H9 (cell line): ENCODE measurements at regions not wholly inside any gene's neighbourhood (a gene's known extent, or its start where the extent isn't known, plus 50 kb on each side); places are given as distances from the start of the nearest gene placed in this dataset.

Source experiments
- DNase-seq: peaks from one replicate; pipeline ENCODE4 v3.0.0-alpha.2; 2017
- H2AFZ ChIP-seq: one replicate; pipeline ENCODE4 v1.6.1; 2013; ENCODE audit warnings: mild to moderate bottlenecking, low read length, control low read depth, moderate library complexity
- H2AK5ac ChIP-seq: 2 replicates; pipeline ENCODE4 v1.6.1; 2013; ENCODE audit warnings: low read length, control low read depth, mixed read lengths; ENCODE audit not compliant: insufficient read length
- H2BK120ac ChIP-seq: one replicate; pipeline ENCODE4 v1.6.1; 2013; ENCODE audit warnings: low read depth, mild to moderate bottlenecking, low read length, control low read depth, inconsistent platforms; ENCODE audit not compliant: poor library complexity, severe bottlenecking
- H2BK12ac ChIP-seq: 2 replicates; pipeline ENCODE4 v1.6.1; 2013; ENCODE audit warnings: low read length, control low read depth, mixed read lengths, low read depth; ENCODE audit not compliant: insufficient read length
- H2BK15ac ChIP-seq: 2 replicates; pipeline ENCODE4 v1.6.1; 2013; ENCODE audit warnings: low read depth, low read length, control low read depth
- H2BK20ac ChIP-seq: one replicate; pipeline ENCODE4 v1.6.1; 2013; ENCODE audit warnings: low read depth, mild to moderate bottlenecking, low read length, control low read depth, inconsistent platforms; ENCODE audit not compliant: poor library complexity, severe bottlenecking
- H2BK5ac ChIP-seq: 2 replicates; pipeline ENCODE4 v1.6.1; 2013; ENCODE audit warnings: low read length, control low read depth, mixed read lengths; ENCODE audit not compliant: insufficient read length
- H3K14ac ChIP-seq: 2 replicates; pipeline ENCODE4 v1.6.1; 2013; ENCODE audit warnings: low read length, control low read depth; ENCODE audit not compliant: insufficient read depth
- H3K18ac ChIP-seq: 2 replicates; pipeline ENCODE4 v1.6.1; 2013; ENCODE audit warnings: low read depth, mild to moderate bottlenecking, mixed read lengths, low read length, control low read depth; ENCODE audit not compliant: insufficient read length
- H3K23ac ChIP-seq: 2 replicates; pipeline ENCODE4 v1.6.1; 2013; ENCODE audit warnings: low read length, control low read depth, mixed read lengths, low read depth; ENCODE audit not compliant: insufficient read length
- H3K23me2 ChIP-seq: 2 replicates; pipeline ENCODE4 v1.6.1; 2013; ENCODE audit warnings: low read depth, mild to moderate bottlenecking, mixed read lengths, low read length, control low read depth; ENCODE audit not compliant: insufficient read length, poor library complexity, severe bottlenecking
- H3K27ac ChIP-seq: 2 replicates; pipeline ENCODE4 v1.5.1; 2013; ENCODE audit warnings: low read length, control low read depth, mixed read lengths, low read depth; ENCODE audit not compliant: insufficient read length
- H3K27me3 ChIP-seq: 2 replicates; pipeline ENCODE4 v1.6.1; 2013; ENCODE audit warnings: low read length, control low read depth, inconsistent platforms; ENCODE audit not compliant: insufficient read depth
- H3K4ac ChIP-seq: 2 replicates; pipeline ENCODE4 v1.6.1; 2013; ENCODE audit warnings: low read depth, mild to moderate bottlenecking, control low read depth, inconsistent platforms, low read length, moderate library complexity
- H3K4me1 ChIP-seq: 2 replicates; pipeline ENCODE4 v1.6.1; 2013; ENCODE audit warnings: low read length, control low read depth, inconsistent platforms; ENCODE audit not compliant: insufficient read depth
- H3K4me2 ChIP-seq: 2 replicates; pipeline ENCODE4 v1.6.1; 2013; ENCODE audit warnings: low read length, control low read depth, mixed read lengths; ENCODE audit not compliant: insufficient read length, insufficient read depth
- H3K56ac ChIP-seq: 2 replicates; pipeline ENCODE4 v1.6.1; 2013; ENCODE audit warnings: low read depth, mild to moderate bottlenecking, mixed read lengths, low read length, control low read depth; ENCODE audit not compliant: insufficient read length
- H3K79me1 ChIP-seq: 2 replicates; pipeline ENCODE4 v1.6.1; 2013; ENCODE audit warnings: low read depth, mild to moderate bottlenecking, moderate library complexity, low read length, control low read depth, inconsistent platforms; ENCODE audit not compliant: insufficient read depth, poor library complexity, severe bottlenecking
- H3K79me2 ChIP-seq: 2 replicates; pipeline ENCODE4 v1.6.1; 2013; ENCODE audit warnings: low read length, control low read depth, inconsistent platforms; ENCODE audit not compliant: insufficient read depth
- H3K9ac ChIP-seq: 2 replicates; pipeline ENCODE4 v1.6.1; 2013; ENCODE audit warnings: low read length, control low read depth, mixed read lengths; ENCODE audit not compliant: insufficient read length; ENCODE audit errors: extremely low read depth
- H3K9me3 ChIP-seq: one replicate; pipeline ENCODE4 v1.6.1; 2013; ENCODE audit warnings: low read depth, low read length, inconsistent platforms; ENCODE audit not compliant: control insufficient read depth
- H3T11ph ChIP-seq: one replicate; pipeline ENCODE4 v1.6.1; 2013; ENCODE audit warnings: mild to moderate bottlenecking, low read length, control low read depth, inconsistent platforms
- H4K20me1 ChIP-seq: one replicate; pipeline ENCODE4 v1.6.1; 2013; ENCODE audit not compliant: control insufficient read depth, insufficient read length, insufficient read depth
- H4K5ac ChIP-seq: 2 replicates; pipeline ENCODE4 v1.6.1; 2013; ENCODE audit warnings: low read depth, mild to moderate bottlenecking, mixed read lengths, low read length, control low read depth; ENCODE audit not compliant: insufficient read length
- H4K8ac ChIP-seq: replicated peaks from 2 replicates; pipeline ENCODE4 v1.6.1; 2013; ENCODE audit warnings: low read length, control low read depth, mixed read lengths, low read depth; ENCODE audit not compliant: insufficient read length
- H4K91ac ChIP-seq: 2 replicates; pipeline ENCODE4 v1.6.1; 2013; ENCODE audit warnings: low read depth, mild to moderate bottlenecking, moderate library complexity, mixed read lengths, low read length, control low read depth; ENCODE audit not compliant: insufficient read length
- H3K27ac Mint-ChIP-seq, 3 experiments: 2 replicates in 2 of 3; 3 replicates in 1 of 3; pipeline ENCODE4 v1.8.0; 2020 to 2021; ENCODE audit warnings: mixed read lengths in 3 of 3, mild to moderate bottlenecking in 1 of 3, moderate library complexity in 1 of 3
- H3K27me3 Mint-ChIP-seq: 2 replicates; pipeline ENCODE4 v1.8.0; 2021; ENCODE audit warnings: low read depth, mild to moderate bottlenecking, moderate library complexity, mixed read lengths
- H3K36me3 Mint-ChIP-seq, 3 experiments: 2 replicates in 2 of 3; 3 replicates in 1 of 3; pipeline ENCODE4 v1.8.0; 2020 to 2021; ENCODE audit warnings: low read depth in 3 of 3, mixed read lengths in 3 of 3; ENCODE audit not compliant: insufficient read depth in 1 of 3
- H3K4me1 Mint-ChIP-seq, 2 experiments: 2 replicates each; pipeline ENCODE4 v1.8.0; 2020; ENCODE audit warnings: mixed read lengths in 2 of 2
- H3K4me3 Mint-ChIP-seq, 2 experiments: 2 replicates in 1 of 2; 3 replicates in 1 of 2; pipeline ENCODE4 v1.8.0; 2020 to 2021; ENCODE audit warnings: mild to moderate bottlenecking in 2 of 2, mixed read lengths in 2 of 2, moderate library complexity in 1 of 2
- H3K9me3 Mint-ChIP-seq, 2 experiments: 2 replicates in 1 of 2; 3 replicates in 1 of 2; pipeline ENCODE4 v1.8.0; 2020; ENCODE audit warnings: mild to moderate bottlenecking in 2 of 2, mixed read lengths in 2 of 2, moderate library complexity in 1 of 2
- TF ChIP-seq, protein P1 (sequence below): fragments of 200-600 bp; sonication (generic); conservative IDR thresholded peaks from 3 replicates; pipeline ENCODE4 v1.8.0; 2021; ENCODE audit warnings: antibody characterized with exemption, mild to moderate bottlenecking

GRCh38 chr12:58196971-58197370 is 255.6 kb downstream of the ATP23 start:
- no peak overlapping the region for H4K5ac ChIP-seq
- H3K27ac Mint-ChIP-seq = no peak overlapping the region
- H2AK5ac ChIP-seq = no peak overlapping the region
- H4K20me1 ChIP-seq = no peaks in the 10 kb centered on the region
- H3K4me2 ChIP-seq = no peak overlapping the region
- H2BK5ac ChIP-seq = no peak overlapping the region
- peaks cover 8 to 20% of the 10 kb centered on the region in 2 experiments for H3K9me3 Mint-ChIP-seq
- H3K4me3 Mint-ChIP-seq = no peak overlapping the region
- no peak overlapping the region for H3K9ac ChIP-seq
- H3K27me3 ChIP-seq = no peaks in the 10 kb centered on the region
- H3K23ac ChIP-seq = no peak overlapping the region
- TF ChIP-seq, protein P1, sequence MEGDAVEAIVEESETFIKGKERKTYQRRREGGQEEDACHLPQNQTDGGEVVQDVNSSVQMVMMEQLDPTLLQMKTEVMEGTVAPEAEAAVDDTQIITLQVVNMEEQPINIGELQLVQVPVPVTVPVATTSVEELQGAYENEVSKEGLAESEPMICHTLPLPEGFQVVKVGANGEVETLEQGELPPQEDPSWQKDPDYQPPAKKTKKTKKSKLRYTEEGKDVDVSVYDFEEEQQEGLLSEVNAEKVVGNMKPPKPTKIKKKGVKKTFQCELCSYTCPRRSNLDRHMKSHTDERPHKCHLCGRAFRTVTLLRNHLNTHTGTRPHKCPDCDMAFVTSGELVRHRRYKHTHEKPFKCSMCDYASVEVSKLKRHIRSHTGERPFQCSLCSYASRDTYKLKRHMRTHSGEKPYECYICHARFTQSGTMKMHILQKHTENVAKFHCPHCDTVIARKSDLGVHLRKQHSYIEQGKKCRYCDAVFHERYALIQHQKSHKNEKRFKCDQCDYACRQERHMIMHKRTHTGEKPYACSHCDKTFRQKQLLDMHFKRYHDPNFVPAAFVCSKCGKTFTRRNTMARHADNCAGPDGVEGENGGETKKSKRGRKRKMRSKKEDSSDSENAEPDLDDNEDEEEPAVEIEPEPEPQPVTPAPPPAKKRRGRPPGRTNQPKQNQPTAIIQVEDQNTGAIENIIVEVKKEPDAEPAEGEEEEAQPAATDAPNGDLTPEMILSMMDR = no peak
- H4K91ac ChIP-seq = no peak overlapping the region
- H4K8ac ChIP-seq = no peak overlapping the region
- no peak overlapping the region for H2BK20ac ChIP-seq
- H3K4ac ChIP-seq = no peak overlapping the region
- no peaks in the 10 kb centered on the region for H3K9me3 ChIP-seq
- H3K18ac ChIP-seq = no peak overlapping the region
- no peak overlapping the region for H3T11ph ChIP-seq
- no peak overlapping the region for H3K56ac ChIP-seq
- no peaks in the 10 kb centered on the region for H3K4me1 ChIP-seq
- no peaks in the 10 kb centered on the region; a peak in 1 of 7 replicates for H3K36me3 Mint-ChIP-seq
- no peak for DNase-seq
- H3K14ac ChIP-seq = no peak overlapping the region
- H3K27ac ChIP-seq = no peak overlapping the region
- no peaks in the 10 kb centered on the region for H3K79me1 ChIP-seq
- H3K79me2 ChIP-seq = no peaks in the 10 kb centered on the region
- H3K23me2 ChIP-seq = no peaks in the 10 kb centered on the region
- H2AFZ ChIP-seq = no peak overlapping the region
- H3K4me1 Mint-ChIP-seq = no peaks in the 10 kb centered on the region
- no peak overlapping the region for H2BK15ac ChIP-seq
- H3K27me3 Mint-ChIP-seq = peaks cover 2% of the 10 kb centered on the region; the same call in 1 of the 2 replicates
- H2BK120ac ChIP-seq = no peak overlapping the region
- H2BK12ac ChIP-seq = no peak overlapping the region
